Neural progenitor cell (in vitro differentiated cells): ENCODE measurements at regions not wholly inside any gene's neighbourhood (a gene's known extent, or its start where the extent isn't known, plus 50 kb on each side); places are given as distances from the start of the nearest gene placed in this dataset.

Experiments
- DNase-seq: peaks from one replicate; pipeline ENCODE4 v3.0.0-alpha.2; 2016; ENCODE audit warnings: low spot score
- H2AFZ ChIP-seq: fragments of 200-600 bp; sonication (generic); replicated peaks from 2 replicates; pipeline ENCODE4 v1.6.1; 2016; ENCODE audit warnings: antibody characterized with exemption
- H3F3A ChIP-seq: fragments of 200-600 bp; sonication (generic); 2 replicates; pipeline ENCODE4 v1.6.1; 2016; ENCODE audit warnings: antibody characterized with exemption, low read depth
- H3K27ac ChIP-seq: fragments of 200-600 bp; sonication (generic); 2 replicates; pipeline ENCODE4 v1.5.1; 2016; ENCODE audit warnings: mild to moderate bottlenecking
- H3K27me3 ChIP-seq: fragments of 200-600 bp; sonication (generic); 2 replicates; pipeline ENCODE4 v1.6.1; 2016; ENCODE audit warnings: mild to moderate bottlenecking, moderate library complexity
- H3K36me3 ChIP-seq: fragments of 200-600 bp; sonication (generic); 2 replicates; pipeline ENCODE4 v1.5.1; 2016
- H3K4me1 ChIP-seq: fragments of 200-600 bp; sonication (generic); 2 replicates; pipeline ENCODE4 v1.6.1; 2016; ENCODE audit warnings: mixed run types
- H3K4me2 ChIP-seq: fragments of 200-600 bp; sonication (generic); 2 replicates; pipeline ENCODE4 v1.6.1; 2016
- H3K4me3 ChIP-seq: fragments of 200-600 bp; sonication (generic); 2 replicates; pipeline ENCODE4 v1.5.1; 2016
- H3K79me2 ChIP-seq: fragments of 200-600 bp; sonication (generic); 2 replicates; pipeline ENCODE4 v1.6.1; 2016; ENCODE audit warnings: low read depth
- H3K9ac ChIP-seq: fragments of 200-600 bp; sonication (generic); 2 replicates; pipeline ENCODE4 v1.6.1; 2016
- H3K9me3 ChIP-seq: fragments of 200-600 bp; sonication (generic); 2 replicates; pipeline ENCODE4 v1.5.1; 2016; ENCODE audit warnings: low read depth
- H4K20me1 ChIP-seq: fragments of 200-600 bp; sonication (generic); 2 replicates; pipeline ENCODE4 v1.6.1; 2016; ENCODE audit warnings: low read depth
- H3K27ac Mint-ChIP-seq: 3 replicates; pipeline ENCODE4 v1.8.0; 2021; ENCODE audit warnings: mixed read lengths
- H3K27me3 Mint-ChIP-seq: 2 replicates; pipeline ENCODE4 v1.8.0; 2022; ENCODE audit warnings: low read depth, mild to moderate bottlenecking, inconsistent platforms, moderate library complexity, mixed read lengths; ENCODE audit not compliant: insufficient read depth
- H3K36me3 Mint-ChIP-seq: 3 replicates; pipeline ENCODE4 v1.8.0; 2021; ENCODE audit warnings: mixed read lengths
- H3K4me1 Mint-ChIP-seq: 3 replicates; pipeline ENCODE4 v1.8.0; 2021; ENCODE audit warnings: mixed read lengths
- H3K4me3 Mint-ChIP-seq: 3 replicates; pipeline ENCODE4 v1.8.0; 2021; ENCODE audit warnings: mild to moderate bottlenecking, moderate library complexity, mixed read lengths
- H3K9me3 Mint-ChIP-seq: 3 replicates; pipeline ENCODE4 v1.8.0; 2020; ENCODE audit warnings: mixed read lengths
- EZH2 ChIP-seq: fragments of 200-600 bp; sonication (generic); IDR thresholded peaks from 2 replicates; pipeline ENCODE4 v1.6.1; 2017; ENCODE audit warnings: antibody characterized with exemption, mild to moderate bottlenecking, moderate library complexity
- EZH2phosphoT487 ChIP-seq: fragments of 200-600 bp; sonication (generic); IDR thresholded peaks from 2 replicates; pipeline ENCODE4 v1.6.1; 2017; ENCODE audit warnings: antibody characterized with exemption
- TF ChIP-seq, protein P1 (sequence below): fragments of 200-600 bp; sonication (generic); IDR thresholded peaks from 2 replicates; pipeline ENCODE4 v1.5.1; 2017; ENCODE audit warnings: antibody characterized with exemption, mild to moderate bottlenecking

DNA sequence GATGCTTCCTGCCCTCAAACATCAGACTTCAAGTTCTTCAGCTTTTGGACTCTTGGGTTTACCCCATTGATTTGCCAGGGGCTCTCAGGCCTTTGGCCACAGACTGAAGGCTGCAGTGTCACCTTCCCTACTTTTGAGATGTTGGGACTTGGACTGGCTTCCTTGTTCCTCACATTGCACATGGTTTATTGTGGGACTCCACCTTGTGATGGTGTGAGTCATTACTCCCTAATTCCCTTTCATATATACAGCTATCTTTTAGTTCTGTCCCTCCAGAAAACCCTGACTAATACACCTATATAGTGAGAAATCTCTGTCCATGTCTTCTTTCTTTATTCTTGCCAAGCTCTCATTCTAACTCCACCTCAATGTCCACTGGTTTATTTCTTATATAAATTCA is 736.9 kb upstream of the HS3ST1 start:
- H3K4me2 ChIP-seq: no peak overlapping the region
- no peaks in the 10 kb centered on the region for H3K9me3 ChIP-seq
- no peak overlapping the region for H3K9ac ChIP-seq
- Mint-ChIP-seq H3K4me3 (no peak overlapping the region), H3K9me3 (no peaks in the 10 kb centered on the region), H3K36me3 (no peaks in the 10 kb centered on the region), H3K27me3 (no peaks in the 10 kb centered on the region), H3K27ac (no peak overlapping the region), H3K4me1 (no peaks in the 10 kb centered on the region)
- H4K20me1 ChIP-seq: no peaks in the 10 kb centered on the region
- H3F3A ChIP-seq: no peaks in the 10 kb centered on the region
- no peaks in the 10 kb centered on the region for H3K79me2 ChIP-seq
- no peaks in the 10 kb centered on the region for H3K4me1 ChIP-seq
- no peaks in the 10 kb centered on the region for H3K27me3 ChIP-seq
- no peak overlapping the region for H3K4me3 ChIP-seq
- H3K27ac ChIP-seq: no peak overlapping the region
- H2AFZ ChIP-seq: no peak overlapping the region
- TF ChIP-seq EZH2: no peak
- TF ChIP-seq, protein P1, sequence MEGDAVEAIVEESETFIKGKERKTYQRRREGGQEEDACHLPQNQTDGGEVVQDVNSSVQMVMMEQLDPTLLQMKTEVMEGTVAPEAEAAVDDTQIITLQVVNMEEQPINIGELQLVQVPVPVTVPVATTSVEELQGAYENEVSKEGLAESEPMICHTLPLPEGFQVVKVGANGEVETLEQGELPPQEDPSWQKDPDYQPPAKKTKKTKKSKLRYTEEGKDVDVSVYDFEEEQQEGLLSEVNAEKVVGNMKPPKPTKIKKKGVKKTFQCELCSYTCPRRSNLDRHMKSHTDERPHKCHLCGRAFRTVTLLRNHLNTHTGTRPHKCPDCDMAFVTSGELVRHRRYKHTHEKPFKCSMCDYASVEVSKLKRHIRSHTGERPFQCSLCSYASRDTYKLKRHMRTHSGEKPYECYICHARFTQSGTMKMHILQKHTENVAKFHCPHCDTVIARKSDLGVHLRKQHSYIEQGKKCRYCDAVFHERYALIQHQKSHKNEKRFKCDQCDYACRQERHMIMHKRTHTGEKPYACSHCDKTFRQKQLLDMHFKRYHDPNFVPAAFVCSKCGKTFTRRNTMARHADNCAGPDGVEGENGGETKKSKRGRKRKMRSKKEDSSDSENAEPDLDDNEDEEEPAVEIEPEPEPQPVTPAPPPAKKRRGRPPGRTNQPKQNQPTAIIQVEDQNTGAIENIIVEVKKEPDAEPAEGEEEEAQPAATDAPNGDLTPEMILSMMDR: no peak
- TF ChIP-seq EZH2phosphoT487: no peak
- no peaks in the 10 kb centered on the region for H3K36me3 ChIP-seq
- DNase-seq: no peak

DNA sequence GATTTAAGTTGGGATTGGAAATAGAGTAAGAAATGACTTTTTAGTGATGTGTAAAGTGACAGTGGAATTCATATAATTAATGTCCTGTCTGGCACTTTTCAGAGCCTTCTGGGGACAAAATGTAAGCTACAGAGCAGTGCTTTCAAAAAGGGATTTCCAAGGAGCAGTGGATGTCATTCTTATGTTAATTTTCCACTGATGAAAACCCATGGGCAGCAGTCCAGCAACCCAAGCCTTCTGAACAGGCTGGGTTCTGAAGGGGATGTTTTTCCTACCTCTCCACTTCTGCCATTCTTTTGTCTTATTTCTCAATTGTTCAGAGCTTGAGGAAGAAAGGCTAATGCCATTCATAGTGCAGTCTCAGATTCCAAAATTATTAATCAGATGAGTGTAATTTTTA is 717.6 kb upstream of the HS3ST1 start:
- peak; percentile 43 for DNase-seq
- H3K27me3 Mint-ChIP-seq: peaks cover 2% of the 10 kb centered on the region
- Histone ChIP-seq H3K79me2 (no peaks in the 10 kb centered on the region), H3F3A (no peaks in the 10 kb centered on the region), H3K4me2 (no peak overlapping the region), H3K4me1 (no peaks in the 10 kb centered on the region), H3K36me3 (no peaks in the 10 kb centered on the region), H3K9me3 (no peaks in the 10 kb centered on the region), H3K9ac (no peak overlapping the region), H2AFZ (no peak overlapping the region), H3K27me3 (no peaks in the 10 kb centered on the region), H3K27ac (no peak overlapping the region), H4K20me1 (no peaks in the 10 kb centered on the region), H3K4me3 (no peak overlapping the region)
- no peak overlapping the region for H3K4me3 Mint-ChIP-seq
- no peak overlapping the region for H3K27ac Mint-ChIP-seq
- TF ChIP-seq EZH2phosphoT487 (no peak), EZH2 (no peak)
- TF ChIP-seq, protein P1: no peak
- no peaks in the 10 kb centered on the region for H3K4me1 Mint-ChIP-seq
- H3K36me3 Mint-ChIP-seq: no peaks in the 10 kb centered on the region
- peaks cover 7% of the 10 kb centered on the region for H3K9me3 Mint-ChIP-seq

DNA sequence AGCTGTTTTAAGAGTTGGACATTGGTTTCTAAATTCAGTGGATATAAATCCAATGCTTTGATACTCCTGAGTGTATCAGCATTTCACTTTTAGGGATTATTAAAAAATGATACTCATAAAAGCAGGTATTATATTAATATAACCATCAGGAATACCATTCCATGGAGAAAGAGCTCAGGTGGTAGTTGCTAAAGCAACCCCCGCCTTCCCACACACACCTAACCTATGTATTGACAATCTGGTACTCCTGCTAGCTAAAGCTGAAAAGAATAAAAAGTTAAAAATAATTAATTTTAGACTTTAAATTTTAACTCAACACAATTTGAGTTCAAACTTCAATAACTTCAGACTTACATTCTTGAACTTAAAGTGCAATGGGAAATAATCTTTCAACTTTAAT is 717.1 kb upstream of the HS3ST1 start:
- H3K4me3 Mint-ChIP-seq: no peak overlapping the region
- Histone ChIP-seq H3K4me2 (no peak overlapping the region), H3K36me3 (no peaks in the 10 kb centered on the region), H3K9ac (no peak overlapping the region), H3K27me3 (no peaks in the 10 kb centered on the region), H3K27ac (no peak overlapping the region), H4K20me1 (no peaks in the 10 kb centered on the region), H3K4me1 (no peaks in the 10 kb centered on the region), H3K9me3 (no peaks in the 10 kb centered on the region), H3K79me2 (no peaks in the 10 kb centered on the region), H2AFZ (no peak overlapping the region), H3K4me3 (no peak overlapping the region), H3F3A (no peaks in the 10 kb centered on the region)
- TF ChIP-seq EZH2phosphoT487: no peak
- no peak for TF ChIP-seq EZH2
- TF ChIP-seq, protein P1: no peak
- no peaks in the 10 kb centered on the region for H3K36me3 Mint-ChIP-seq
- H3K4me1 Mint-ChIP-seq: no peaks in the 10 kb centered on the region
- peaks cover 2% of the 10 kb centered on the region for H3K27me3 Mint-ChIP-seq
- H3K9me3 Mint-ChIP-seq: peaks cover 6% of the 10 kb centered on the region
- no peak for DNase-seq
- H3K27ac Mint-ChIP-seq: no peak overlapping the region

DNA sequence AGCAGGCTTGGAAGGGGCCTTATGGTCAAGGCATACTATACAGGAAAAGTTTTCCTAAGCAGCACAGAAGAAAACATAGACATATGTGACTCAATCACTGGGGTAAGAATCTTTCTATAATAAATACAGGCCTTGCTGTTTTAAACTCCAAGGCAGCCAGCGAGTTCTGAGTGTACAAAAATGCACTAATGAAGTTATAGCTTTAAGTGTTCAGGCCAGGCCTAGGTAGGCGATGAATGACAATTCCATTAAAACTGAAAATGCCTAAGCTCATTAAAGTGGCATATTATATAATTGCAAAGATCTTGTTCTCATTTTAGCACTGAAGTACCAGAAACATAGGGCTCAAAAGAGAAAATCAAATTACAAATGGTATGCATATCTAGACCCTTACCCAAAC is 716.4 kb upstream of the HS3ST1 start:
- Histone ChIP-seq H3F3A (no peaks in the 10 kb centered on the region), H3K4me2 (no peak overlapping the region), H3K36me3 (no peaks in the 10 kb centered on the region), H4K20me1 (no peaks in the 10 kb centered on the region), H3K27me3 (no peaks in the 10 kb centered on the region), H3K9ac (no peak overlapping the region), H3K9me3 (no peaks in the 10 kb centered on the region), H2AFZ (no peak overlapping the region), H3K4me3 (no peak overlapping the region), H3K27ac (no peak overlapping the region), H3K79me2 (no peaks in the 10 kb centered on the region), H3K4me1 (no peaks in the 10 kb centered on the region)
- Mint-ChIP-seq H3K4me1 (no peaks in the 10 kb centered on the region), H3K4me3 (no peak overlapping the region), H3K36me3 (no peaks in the 10 kb centered on the region), H3K27ac (no peak overlapping the region), H3K27me3 (peaks cover 2% of the 10 kb centered on the region), H3K9me3 (peaks cover 2% of the 10 kb centered on the region)
- DNase-seq: no peak
- TF ChIP-seq EZH2: no peak
- TF ChIP-seq, protein P1: no peak
- no peak for TF ChIP-seq EZH2phosphoT487
